Left renal pelvis (tissue), 4 donors: ENCODE measurements at regions not wholly inside any gene's neighbourhood (a gene's known extent, or its start where the extent isn't known, plus 50 kb on each side); places are given as distances from the start of the nearest gene placed in this dataset.
"Not testable (repeated sequence)": the region's sequence is repeated elsewhere in the genome, so short reads cannot be mapped to it uniquely, and the experiment has no call there.

Experiments used
- DNase-seq, 4 donors: peaks; one replicate each; pipeline ENCODE4 v3.0.0-alpha.2; 2013; ENCODE audit warnings: low read depth in 4 of 4, low spot score in 3 of 4

GRCh38 chr6:153302133-153302532, 171.1 kb upstream of the RGS17 start:
- no peak for DNase-seq

- no peak for DNase-seq
These were observed 170.5 kb upstream of the RGS17 start for GRCh38 chr6:153301602-153302001.

DNA sequence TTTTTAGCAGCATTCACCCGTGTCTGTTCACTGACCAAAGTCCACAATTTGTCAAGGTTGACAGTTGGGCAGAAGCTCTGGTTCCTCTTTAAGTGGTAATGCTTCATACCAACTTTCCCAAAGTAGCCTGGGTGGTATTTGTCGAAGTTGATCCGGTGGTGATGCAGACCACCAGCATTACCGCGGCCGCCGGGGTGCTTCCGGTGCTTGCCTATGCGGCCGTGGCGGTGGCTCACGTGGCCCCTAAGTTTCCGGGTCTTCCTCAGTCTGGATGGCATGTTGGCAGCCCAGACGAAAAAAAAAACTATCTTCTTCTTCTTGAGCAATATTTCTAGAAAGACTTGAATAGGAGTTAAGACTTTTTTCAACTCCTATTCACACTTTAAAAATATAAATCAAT, 151.4 kb upstream of the RGS17 start:
- not testable (repeated sequence) for DNase-seq

DNA sequence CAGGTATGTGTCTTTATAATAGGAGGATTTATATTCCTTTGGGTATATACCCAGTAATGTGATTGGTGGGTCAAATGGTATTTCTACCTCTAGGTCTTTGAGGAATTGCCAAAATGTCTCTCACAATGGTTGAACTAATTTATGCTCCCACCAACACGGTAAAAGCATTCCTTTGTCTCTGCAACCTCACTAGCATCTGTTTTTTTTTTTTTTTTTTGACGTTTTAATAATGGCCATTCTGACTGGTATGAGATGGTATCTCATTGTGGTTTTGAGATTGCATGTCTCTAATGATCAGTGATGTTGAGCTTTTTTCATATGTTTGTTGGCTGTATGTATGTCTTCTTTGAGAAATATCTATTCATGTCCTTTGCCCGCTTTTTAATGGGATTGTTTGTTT, 144.9 kb upstream of the RGS17 start:
- DNase-seq: no peak

- no peak for DNase-seq
These were observed 141.3 kb upstream of the RGS17 start for GRCh38 chr6:153272201-153272980.

DNA sequence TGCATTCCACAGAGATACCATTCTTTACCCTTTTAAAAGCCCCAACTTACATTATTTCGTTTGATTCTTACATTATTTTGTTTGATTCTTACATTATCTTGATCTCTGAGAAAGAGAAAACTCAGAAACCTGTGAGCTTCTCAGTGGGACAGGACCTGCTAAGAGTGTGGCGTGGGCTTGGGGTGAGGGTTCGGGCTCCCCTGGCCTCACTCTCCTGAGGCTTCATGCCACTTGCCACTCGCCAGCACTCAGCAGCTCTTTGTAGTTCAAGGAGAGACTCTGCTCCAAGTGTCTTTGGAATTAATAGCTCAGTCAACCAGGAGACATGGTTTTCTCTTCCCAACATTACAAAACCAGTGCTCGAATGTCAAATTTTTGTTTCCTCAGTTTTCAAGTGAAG, 132.4 kb upstream of the RGS17 start:
- DNase-seq: no peak

DNA sequence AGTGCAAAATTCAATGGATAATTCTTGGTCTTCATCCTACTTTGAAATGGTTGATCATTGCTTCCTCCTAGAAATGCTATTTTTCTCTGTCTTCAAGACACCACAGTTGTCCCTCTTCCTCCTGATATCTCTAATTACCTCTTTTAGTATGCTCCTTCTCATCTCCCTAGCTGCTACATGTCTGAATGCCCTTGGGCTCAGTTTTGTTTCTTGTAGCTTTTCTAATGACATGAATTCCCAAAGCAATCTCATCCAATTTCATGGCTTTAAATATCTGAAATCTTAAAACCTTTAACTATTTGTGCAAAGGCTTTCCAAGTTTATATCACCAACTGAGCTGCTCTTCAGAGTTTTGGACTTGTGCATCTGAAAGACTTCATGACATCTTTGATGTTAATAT, 120.2 kb upstream of the RGS17 start:
- no peak for DNase-seq

- no peak for DNase-seq
These were observed 106.6 kb upstream of the RGS17 start for GRCh38 chr6:153237670-153238069.

- DNase-seq: peak in 2 of 4 donors; percentile 12 to 24
These were observed 100.1 kb upstream of the RGS17 start for GRCh38 chr6:153231048-153231646.

GRCh38 chr6:153218184-153218792, 87.2 kb upstream of the RGS17 start:
- DNase-seq: no peak

GRCh38 chr6:153216789-153217188, 85.7 kb upstream of the RGS17 start:
- no peak for DNase-seq

- no peak for DNase-seq
These were observed 84.2 kb upstream of the RGS17 start for GRCh38 chr6:153215242-153215641.

DNA sequence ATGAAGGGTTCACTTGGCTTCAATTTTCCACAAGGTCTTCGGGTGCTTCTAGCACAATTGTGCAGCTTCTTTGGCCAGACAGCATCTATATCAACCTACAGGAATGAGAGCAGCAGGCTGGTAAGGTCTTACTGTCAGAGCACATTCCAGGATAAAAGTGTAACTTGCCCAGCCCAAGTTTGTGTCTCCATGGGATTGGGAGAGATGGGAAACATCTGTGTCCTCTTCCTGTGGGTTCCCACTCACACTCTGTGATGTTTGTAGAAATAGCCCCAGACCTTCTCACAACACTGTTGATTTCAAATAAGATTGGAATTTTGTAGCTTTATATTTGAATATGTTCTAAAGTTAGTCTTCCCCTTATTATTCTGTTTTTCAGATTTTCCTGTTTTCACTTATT, 83.4 kb upstream of the RGS17 start:
- no peak for DNase-seq

DNA sequence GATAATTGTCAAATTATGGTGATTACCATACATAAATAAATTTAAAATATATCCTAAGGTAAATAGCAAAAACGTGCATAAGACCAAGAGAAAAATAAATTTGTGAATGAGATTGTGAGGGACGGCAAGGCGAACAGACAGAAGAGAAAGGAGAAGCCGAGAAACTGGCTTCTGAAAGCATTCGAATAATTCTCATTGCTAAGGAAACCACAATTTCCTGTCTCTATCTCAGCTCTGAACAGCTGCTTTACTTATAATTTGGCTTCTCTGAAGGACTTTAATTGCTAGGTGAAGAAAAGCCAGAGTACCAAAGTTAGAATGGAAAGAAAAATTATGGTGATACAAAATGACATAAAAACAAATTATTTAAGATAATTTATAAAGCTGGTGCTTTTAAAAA, 79.0 kb upstream of the RGS17 start:
- no peak for DNase-seq

GRCh38 chr6:153208706-153209105, 77.6 kb upstream of the RGS17 start:
- DNase-seq: no peak

- no peak for DNase-seq
These were observed 76.5 kb upstream of the RGS17 start for GRCh38 chr6:153207617-153208016.

GRCh38 chr6:153207006-153207405, 75.9 kb upstream of the RGS17 start:
- peak; percentile 2 to 41 (median 13) for DNase-seq

DNA sequence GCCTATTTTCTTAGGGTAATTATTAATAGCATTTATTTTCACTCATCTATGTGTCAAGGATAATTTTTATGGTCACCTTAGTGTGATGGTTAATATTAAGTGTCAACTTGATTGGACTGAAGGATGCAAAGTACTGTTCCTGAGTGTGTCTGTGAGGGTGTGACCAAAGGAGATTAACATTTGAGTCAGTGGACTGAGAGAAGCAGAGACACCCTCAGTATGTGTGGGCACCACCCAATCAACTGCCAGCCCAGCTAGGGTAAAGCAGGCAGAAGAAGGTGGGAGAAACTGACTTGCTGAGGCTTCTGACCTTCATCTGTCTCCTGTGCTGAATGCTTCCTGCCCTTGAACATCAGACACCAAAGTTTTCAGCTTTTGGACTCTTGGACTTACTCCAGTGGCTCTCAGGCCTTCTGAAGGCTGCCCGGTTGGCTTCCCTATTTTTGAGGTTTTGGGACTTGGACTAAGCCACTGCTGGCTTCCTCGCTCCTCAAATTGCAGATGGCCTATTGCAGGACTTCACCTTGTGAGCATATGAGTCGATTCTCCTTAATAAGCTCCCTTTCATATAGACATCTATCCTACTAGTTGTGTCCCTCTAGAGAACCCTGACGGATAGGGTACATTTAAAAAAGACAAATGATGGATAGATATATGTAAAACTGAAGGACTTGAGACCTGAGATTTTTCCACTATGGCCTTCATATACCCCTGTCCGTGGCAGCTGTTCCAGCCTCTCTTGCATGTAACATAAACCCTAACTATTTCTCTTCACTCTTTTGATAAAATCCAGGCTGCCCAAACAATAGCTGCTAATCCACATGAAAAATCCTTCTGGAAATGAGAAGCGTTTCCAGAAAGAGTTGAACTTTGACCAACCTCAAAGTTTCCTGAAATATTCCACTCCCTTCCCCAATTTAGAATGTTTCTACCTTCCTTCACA, 62.1 kb upstream of the RGS17 start:
- no peak for DNase-seq

GRCh38 chr6:153183925-153184324, 52.8 kb upstream of the RGS17 start:
- no peak for DNase-seq
